ENCODE measurements at regions not wholly inside any gene's neighbourhood (a gene's known extent, or its start where the extent isn't known, plus 50 kb on each side); places are given as distances from the start of the nearest gene placed in this dataset.

DNA sequence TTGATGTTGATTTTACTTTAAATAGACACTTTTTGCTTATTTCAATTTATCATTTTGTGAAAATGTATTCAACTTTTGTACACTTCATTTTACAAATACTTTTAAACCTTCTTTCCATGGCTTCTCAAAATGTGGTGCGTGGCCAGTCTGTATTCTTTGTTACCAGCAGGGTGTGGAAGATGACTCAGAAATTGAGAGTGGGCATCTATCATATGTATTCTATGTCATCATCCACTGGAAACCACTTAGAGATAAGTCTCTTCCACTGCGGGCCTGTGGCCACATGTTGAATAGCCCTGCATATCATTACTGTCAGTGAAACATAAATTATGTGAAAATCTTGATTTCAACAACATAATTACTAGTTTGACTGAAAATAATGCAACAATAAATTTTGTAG, 52.6 kb upstream of the MC3R start:
- TF ChIP-seq, protein P1, sequence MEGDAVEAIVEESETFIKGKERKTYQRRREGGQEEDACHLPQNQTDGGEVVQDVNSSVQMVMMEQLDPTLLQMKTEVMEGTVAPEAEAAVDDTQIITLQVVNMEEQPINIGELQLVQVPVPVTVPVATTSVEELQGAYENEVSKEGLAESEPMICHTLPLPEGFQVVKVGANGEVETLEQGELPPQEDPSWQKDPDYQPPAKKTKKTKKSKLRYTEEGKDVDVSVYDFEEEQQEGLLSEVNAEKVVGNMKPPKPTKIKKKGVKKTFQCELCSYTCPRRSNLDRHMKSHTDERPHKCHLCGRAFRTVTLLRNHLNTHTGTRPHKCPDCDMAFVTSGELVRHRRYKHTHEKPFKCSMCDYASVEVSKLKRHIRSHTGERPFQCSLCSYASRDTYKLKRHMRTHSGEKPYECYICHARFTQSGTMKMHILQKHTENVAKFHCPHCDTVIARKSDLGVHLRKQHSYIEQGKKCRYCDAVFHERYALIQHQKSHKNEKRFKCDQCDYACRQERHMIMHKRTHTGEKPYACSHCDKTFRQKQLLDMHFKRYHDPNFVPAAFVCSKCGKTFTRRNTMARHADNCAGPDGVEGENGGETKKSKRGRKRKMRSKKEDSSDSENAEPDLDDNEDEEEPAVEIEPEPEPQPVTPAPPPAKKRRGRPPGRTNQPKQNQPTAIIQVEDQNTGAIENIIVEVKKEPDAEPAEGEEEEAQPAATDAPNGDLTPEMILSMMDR (IDR thresholded peaks at IDR 0.05): no peak
- no peak for TF ChIP-seq POLR2A (IDR thresholded peaks at IDR 0.05)

All from body of pancreas (tissue), 4 donors.